ENCODE measurements at regions not wholly inside any gene's neighbourhood (a gene's known extent, or its start where the extent isn't known, plus 50 kb on each side); places are given as distances from the start of the nearest gene placed in this dataset.

DNA sequence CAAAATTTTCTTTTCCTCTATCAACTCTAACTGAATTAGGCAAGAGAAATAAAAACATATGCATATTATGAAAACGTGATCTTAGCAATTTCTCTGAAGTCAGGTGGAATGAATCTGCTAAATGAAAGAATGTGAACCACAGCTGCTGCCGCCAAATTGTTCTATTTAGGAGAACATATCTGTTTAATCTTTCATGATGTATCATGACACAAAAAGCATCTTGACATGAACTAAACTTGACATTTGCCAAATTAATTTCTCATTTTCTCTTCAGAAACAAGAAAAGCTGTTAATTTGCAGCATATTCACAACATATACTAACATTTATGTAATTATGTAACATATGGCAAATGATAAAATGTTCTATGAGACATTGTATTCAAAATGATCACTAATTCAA, 1237.9 kb downstream of the TECRL start:
- no peak overlapping the region for H3K4me3 Mint-ChIP-seq (ENCODE audit: low read depth)
- TF ChIP-seq, protein P1, sequence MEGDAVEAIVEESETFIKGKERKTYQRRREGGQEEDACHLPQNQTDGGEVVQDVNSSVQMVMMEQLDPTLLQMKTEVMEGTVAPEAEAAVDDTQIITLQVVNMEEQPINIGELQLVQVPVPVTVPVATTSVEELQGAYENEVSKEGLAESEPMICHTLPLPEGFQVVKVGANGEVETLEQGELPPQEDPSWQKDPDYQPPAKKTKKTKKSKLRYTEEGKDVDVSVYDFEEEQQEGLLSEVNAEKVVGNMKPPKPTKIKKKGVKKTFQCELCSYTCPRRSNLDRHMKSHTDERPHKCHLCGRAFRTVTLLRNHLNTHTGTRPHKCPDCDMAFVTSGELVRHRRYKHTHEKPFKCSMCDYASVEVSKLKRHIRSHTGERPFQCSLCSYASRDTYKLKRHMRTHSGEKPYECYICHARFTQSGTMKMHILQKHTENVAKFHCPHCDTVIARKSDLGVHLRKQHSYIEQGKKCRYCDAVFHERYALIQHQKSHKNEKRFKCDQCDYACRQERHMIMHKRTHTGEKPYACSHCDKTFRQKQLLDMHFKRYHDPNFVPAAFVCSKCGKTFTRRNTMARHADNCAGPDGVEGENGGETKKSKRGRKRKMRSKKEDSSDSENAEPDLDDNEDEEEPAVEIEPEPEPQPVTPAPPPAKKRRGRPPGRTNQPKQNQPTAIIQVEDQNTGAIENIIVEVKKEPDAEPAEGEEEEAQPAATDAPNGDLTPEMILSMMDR (IDR thresholded peaks at IDR 0.05; ENCODE audit: unreplicated experiment): no peak
- no peak overlapping the region for H3K27ac Mint-ChIP-seq
- H3K36me3 Mint-ChIP-seq (ENCODE audit: insufficient read depth): no peaks in the 10 kb centered on the region
- H3K4me1 Mint-ChIP-seq (ENCODE audit: low read depth): no peaks in the 10 kb centered on the region
- H3K27me3 Mint-ChIP-seq: no peaks in the 10 kb centered on the region
- no peaks in the 10 kb centered on the region for H3K9me3 Mint-ChIP-seq (ENCODE audit: low read depth)
- DNase-seq (ENCODE audit: low spot score, unreplicated experiment): no peak

GRCh38 chr4:63170923-63171322, 1238.3 kb downstream of the TECRL start:
- TF ChIP-seq, protein P1 (IDR thresholded peaks at IDR 0.05; ENCODE audit: unreplicated experiment): no peak
- Mint-ChIP-seq H3K27me3 (no peaks in the 10 kb centered on the region), H3K36me3 (ENCODE audit: insufficient read depth) (no peaks in the 10 kb centered on the region), H3K4me3 (ENCODE audit: low read depth) (no peak overlapping the region), H3K27ac (no peak overlapping the region), H3K9me3 (ENCODE audit: low read depth) (no peaks in the 10 kb centered on the region), H3K4me1 (ENCODE audit: low read depth) (no peaks in the 10 kb centered on the region)
- DNase-seq (ENCODE audit: low spot score, unreplicated experiment): no peak

DNA sequence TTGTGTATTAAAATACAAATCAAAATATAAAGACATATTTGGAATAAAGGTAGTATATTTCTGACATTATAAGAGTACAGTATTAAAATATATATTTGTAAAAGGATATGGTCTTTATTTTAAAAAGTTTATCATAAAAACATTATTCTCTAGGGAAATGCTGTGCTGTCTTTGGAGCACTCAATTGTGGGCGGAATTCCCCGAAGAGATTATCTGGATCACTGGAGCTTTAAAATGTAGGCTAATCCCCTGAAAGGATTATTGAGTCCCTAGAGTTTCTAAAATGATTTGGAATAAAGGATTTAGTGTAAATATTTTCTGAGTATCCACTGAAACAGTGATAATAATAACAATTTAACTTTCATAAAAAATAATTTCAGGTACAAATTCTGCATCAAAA, 1239.4 kb downstream of the TECRL start:
- Mint-ChIP-seq H3K27me3 (no peaks in the 10 kb centered on the region), H3K9me3 (ENCODE audit: low read depth) (no peaks in the 10 kb centered on the region), H3K27ac (no peak overlapping the region), H3K4me1 (ENCODE audit: low read depth) (no peaks in the 10 kb centered on the region), H3K36me3 (ENCODE audit: insufficient read depth) (no peaks in the 10 kb centered on the region), H3K4me3 (ENCODE audit: low read depth) (no peak overlapping the region)
- no peak for DNase-seq (ENCODE audit: low spot score, unreplicated experiment)
- TF ChIP-seq, protein P1 (IDR thresholded peaks at IDR 0.05; ENCODE audit: unreplicated experiment): no peak

DNA sequence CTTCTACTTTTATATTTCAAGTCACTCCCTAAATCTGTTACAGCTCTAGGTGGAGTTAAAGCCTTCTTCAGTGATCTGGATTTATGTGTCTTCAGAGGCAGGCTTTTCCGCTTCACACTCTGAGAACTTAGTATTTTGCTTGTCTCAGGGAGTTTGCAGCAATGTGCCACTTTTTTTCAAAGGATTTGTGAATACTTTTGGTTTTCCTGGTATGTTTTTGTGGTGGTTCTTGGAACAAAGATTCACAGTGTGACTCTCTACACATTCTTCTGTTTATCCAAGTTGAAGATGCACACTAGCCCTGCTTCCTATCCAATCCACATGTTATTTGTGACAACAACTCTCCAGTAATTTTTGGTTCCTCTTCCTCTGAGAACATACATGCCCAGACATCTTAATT, 1253.7 kb downstream of the TECRL start:
- no peaks in the 10 kb centered on the region for H3K4me1 Mint-ChIP-seq (ENCODE audit: low read depth)
- DNase-seq (ENCODE audit: low spot score, unreplicated experiment): no peak
- H3K27ac Mint-ChIP-seq: no peak overlapping the region
- no peak overlapping the region for H3K4me3 Mint-ChIP-seq (ENCODE audit: low read depth)
- no peaks in the 10 kb centered on the region for H3K36me3 Mint-ChIP-seq (ENCODE audit: insufficient read depth)
- H3K27me3 Mint-ChIP-seq: no peaks in the 10 kb centered on the region
- peaks cover 14% of the 10 kb centered on the region for H3K9me3 Mint-ChIP-seq (ENCODE audit: low read depth)
- TF ChIP-seq, protein P1 (IDR thresholded peaks at IDR 0.05; ENCODE audit: unreplicated experiment): no peak

- H3K4me1 Mint-ChIP-seq (ENCODE audit: low read depth): no peaks in the 10 kb centered on the region
Measured at GRCh38 chr4:63123441-63123840, 1285.8 kb downstream of the TECRL start.

More at GRCh38 chr4:63123441-63123840, 1285.8 kb downstream of the TECRL start:
- no peak for DNase-seq (ENCODE audit: low spot score, unreplicated experiment)
- Mint-ChIP-seq H3K27me3 (no peaks in the 10 kb centered on the region), H3K36me3 (ENCODE audit: insufficient read depth) (no peaks in the 10 kb centered on the region), H3K27ac (no peak overlapping the region), H3K4me3 (ENCODE audit: low read depth) (no peak overlapping the region), H3K9me3 (ENCODE audit: low read depth) (peaks cover 9% of the 10 kb centered on the region)
- TF ChIP-seq, protein P1 (IDR thresholded peaks at IDR 0.05; ENCODE audit: unreplicated experiment): no peak
